NCI-H2227 treated with DMSO at 0.1 percent for 48 hours (cell line): ENCODE measurements at regions not wholly inside any gene's neighbourhood (a gene's known extent, or its start where the extent isn't known, plus 50 kb on each side); places are given as distances from the start of the nearest gene placed in this dataset.
A peak's percentile ranks its signal among the peaks of the same experiment; 100 is the strongest.

Experiments used
- DNase-seq: peaks from one replicate; lab custom pipeline; 2025; lab: John Stamatoyannopoulos, UW

DNA sequence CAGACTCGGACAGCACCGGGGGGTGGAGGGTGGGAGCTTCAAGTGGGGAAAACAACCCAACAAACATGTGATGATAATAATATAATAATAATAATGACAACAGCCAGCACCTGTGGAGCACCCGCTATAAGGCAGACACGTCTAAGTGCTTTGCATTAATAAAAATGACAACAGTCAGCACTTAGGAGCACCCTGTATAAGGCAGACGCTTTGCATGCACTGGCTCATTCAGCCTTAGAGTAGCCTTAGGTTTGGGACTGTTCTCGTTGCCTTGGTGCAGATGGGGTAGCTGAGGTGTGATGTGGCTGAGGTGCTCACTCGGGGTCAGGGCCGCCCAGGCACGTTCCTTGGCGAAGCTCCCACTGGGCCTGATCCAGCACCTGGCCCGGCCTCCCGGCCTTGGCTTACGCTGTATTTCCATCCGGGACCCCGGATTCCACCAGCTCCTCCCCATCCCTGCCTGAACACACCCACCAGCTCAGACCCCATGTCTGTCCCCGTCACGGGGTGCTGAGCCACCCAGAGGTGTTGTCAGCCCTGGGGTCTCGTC, 144.0 kb upstream of the CIBAR2 start:
- no peak for DNase-seq

DNA sequence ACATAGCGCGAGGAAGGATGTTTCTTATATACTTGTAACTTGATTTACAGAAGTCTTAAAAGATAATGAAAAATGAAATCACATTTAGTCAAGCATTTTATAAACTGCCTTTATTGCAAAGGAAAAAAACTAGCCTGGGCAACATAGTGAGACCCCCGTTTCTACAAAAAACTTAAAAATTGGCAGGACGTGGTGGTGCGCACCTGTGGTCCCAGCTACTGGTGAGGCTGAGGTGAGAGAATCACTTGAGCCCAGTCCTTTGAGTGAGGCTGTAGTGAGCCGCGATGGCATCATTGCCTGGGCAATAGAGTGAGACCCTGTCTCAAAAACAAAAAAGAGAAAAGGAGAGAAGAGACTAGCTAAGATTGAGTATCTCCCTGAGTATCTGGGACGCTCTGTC, 145.2 kb upstream of the CIBAR2 start:
- no peak for DNase-seq

DNA sequence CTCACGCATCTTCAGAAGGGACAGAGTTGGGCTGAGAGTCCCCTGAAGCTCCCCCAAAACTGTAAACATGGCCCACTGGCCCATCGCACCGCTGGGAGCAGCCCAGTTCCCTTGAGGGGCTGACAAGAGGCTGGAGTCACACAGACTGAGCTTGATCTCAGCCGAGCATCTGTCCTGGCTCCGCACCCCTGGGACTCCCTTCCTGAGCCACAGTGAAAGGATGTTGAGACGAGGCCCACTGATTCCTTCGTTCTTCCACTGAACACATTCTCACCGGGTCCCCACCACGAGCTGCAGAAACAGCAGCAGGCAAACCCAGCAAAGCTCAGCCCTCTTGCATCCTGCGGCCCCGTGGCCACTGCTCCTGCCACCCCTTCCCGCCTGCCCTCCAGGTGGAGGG, 145.9 kb upstream of the CIBAR2 start:
- no peak for DNase-seq

DNA sequence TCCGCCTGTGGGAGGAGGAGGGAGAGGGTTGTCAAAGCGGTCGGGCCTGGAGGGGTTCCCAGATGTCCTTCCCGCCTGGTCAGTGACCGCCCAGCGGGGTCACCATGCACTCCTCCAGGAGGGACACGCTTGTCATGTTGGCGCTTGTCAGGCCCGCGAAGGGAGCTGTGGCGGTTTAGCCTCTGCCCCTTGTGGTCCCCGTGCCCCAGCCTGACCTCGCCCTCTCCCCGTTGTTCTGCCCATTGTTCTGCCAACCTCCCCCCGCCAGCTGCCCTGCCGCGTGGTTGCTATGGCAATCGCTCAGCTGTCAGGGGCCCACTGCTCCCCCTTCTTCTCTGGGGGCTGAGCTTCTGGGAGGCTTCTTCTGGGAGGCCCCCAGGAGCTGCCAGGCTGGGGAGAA, 146.4 kb upstream of the CIBAR2 start:
- no peak for DNase-seq

DNA sequence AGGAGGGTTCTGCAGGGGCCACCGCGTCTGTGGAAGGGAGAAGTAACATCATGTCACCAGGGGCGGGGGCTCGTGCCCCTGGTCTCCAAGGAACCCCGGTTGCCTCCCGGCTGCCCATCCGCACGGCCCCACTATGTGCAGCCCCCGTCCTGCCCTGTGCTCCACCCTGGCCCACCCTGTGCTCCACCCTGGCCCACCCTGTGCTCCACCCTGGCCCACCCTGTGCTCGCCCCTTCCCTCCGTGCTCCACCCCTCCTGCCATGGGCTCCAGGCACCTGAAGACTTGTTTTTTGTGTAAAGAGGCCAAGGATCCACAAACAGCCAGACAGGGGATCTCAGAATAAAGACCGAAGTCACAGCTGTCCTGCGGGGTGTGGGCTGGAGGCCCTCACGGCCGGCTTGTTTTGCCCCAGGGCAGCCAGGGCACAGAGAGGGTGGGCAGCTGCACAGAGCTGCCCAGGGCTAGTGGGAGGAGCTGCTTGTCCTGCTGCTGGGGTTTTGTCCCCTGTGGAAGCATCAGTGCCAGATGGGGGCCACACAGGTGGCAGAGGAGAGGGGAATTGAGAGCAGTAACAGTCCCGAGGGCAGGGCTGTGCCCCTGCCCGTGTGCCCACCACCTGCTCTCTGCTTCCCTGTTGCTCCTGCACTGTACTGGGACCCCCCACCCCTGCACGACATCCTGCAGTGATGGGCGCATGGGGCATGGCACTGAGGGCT, 147.0 kb upstream of the CIBAR2 start:
- no peak for DNase-seq

DNA sequence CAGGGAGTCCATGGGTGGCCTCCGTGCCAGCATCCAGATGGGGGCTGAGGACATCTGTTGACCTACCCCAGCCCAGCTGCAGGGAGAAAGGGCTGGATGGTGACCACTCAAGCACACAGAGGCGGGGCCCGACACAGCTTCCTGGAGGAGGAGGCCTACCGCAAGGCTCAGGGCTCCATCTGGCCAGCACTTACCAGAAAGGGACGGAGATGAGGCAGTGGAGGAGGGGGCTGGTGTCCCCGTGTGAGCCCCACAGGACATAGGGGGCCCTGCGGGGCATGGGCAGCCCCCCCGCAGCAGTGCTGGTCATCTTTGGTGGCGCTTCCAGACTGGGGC, 147.5 kb upstream of the CIBAR2 start:
- no peak for DNase-seq

DNA sequence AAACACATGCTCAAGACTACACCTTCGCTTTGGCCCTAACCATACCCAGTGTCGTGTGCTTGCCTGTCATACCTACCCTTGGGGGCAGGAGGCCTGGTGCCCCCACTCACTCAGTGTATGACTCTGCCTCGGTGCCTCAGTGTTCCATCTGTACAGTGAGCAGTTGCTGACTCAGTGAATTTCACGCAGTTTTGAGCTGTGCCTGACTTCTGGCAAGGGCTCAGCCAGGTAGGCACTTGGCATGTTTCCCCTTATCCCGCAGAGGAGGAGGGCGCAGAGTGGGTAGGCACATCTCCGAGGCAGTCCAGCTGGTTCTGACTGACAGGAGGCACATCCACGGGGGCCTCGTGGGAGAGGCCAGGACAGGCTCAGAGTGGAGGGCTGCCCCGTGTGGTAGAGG, 148.9 kb upstream of the CIBAR2 start:
- DNase-seq = no peak

DNA sequence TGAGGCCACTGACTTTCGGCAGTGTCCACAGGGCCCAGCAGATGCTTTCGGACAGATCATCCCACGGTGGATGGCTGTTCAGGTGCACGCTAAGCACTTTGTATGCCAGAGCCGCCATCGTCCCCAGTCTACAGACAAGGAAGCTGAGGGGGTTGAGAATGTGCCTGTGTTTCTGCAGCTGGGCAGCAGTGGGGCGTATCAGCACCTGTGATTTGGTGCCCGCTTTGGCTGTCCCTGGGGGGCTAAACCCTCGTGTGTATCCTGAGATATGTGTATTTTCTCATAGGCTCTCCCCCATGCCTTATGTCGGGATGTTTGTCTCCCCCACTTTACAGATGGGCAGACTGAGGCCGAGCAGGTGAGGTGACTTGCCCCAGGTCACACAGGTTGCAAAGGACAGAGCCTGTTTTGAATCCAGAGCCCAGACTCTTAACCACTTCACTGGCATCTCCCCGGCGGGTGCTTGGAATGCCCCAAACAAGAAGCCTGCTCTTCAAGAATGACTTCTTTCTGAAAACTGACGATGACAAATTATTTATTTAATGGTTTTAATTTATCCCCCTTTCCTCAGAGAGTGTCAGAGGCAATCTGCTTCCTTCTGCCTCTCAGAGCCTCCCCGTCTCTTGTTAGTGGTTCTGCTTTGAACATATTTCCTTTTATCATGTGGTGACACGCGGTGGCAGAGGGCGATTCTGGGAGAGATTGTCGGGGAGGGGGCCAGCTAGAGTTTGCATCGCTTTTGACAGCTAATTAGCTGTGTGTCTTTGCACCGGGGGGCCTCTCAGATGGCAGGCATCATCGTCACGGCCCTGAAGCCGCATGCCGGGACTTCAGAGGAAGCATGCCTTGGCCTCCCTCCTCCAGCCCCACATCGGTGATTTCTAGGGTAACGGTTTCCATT, 149.6 kb upstream of the CIBAR2 start:
- DNase-seq = no peak

DNA sequence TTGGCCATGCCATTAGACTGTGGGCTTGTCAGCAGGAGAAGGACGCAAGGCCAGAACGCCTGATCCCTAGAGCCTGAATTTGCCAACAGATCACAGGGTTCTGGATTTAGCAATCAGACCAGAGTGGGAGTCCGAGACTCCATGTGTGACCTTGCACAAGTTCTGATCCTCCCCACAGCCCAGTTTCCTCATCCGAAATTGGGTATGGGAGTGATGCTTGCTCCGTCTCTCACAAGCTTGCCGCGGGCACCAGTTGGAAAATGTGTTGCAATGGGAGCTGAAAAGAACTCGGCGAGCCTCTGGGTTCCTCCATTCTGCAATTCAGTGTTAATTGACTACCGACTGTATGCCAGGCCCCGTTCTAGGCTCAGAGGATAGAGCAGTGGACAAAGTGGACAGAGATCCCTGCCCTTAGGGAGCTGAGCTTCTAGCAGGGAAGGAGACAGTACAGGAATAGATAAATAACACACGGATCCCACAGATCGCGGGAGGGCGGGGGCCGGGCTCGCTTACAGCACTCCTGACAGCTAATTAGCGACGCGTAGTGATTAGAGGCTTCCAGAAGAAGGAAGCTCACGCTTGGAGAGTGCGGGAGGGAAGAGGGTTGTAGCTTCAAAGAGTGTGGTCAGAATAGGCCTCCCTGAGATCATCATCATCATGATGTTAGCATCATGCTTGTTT, 150.4 kb upstream of the CIBAR2 start:
- DNase-seq = no peak

DNA sequence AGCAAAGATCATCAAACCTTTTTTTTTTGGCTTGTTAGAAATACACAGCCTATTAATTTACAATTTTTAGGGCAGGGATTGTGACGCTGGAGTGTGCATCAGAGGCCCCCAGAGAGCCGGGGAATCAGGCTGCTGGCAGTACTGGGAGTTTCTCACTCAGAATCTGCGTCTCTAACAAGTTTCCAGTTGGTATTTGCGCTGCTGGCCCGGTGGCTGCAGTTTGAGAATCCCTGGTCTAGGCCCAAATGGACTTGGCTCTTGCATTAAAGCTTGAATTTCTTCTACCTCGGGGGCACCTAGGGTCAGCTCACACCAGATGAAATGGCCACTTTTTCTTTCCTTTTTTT, 150.9 kb upstream of the CIBAR2 start:
- DNase-seq = no peak

DNA sequence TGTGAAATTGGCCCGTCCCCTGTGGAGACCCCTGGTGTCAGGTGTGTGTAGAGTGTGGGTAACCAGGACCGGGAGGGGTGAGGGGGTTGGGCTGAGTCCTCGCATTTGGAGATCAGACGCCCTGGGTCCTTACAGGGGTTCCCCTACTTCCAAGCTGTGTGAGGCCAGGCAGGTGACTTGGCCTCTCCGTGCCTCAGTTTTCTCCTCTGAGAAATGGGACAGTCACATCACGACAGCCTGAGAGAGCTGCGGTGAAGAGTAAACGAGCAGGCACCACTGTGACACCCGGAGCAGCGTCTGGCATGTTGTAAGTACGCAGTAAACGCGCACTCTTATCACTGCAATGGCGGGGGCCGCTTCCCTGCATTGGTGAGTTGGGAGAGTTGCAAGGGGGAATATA, 152.5 kb upstream of the CIBAR2 start:
- DNase-seq = no peak

DNA sequence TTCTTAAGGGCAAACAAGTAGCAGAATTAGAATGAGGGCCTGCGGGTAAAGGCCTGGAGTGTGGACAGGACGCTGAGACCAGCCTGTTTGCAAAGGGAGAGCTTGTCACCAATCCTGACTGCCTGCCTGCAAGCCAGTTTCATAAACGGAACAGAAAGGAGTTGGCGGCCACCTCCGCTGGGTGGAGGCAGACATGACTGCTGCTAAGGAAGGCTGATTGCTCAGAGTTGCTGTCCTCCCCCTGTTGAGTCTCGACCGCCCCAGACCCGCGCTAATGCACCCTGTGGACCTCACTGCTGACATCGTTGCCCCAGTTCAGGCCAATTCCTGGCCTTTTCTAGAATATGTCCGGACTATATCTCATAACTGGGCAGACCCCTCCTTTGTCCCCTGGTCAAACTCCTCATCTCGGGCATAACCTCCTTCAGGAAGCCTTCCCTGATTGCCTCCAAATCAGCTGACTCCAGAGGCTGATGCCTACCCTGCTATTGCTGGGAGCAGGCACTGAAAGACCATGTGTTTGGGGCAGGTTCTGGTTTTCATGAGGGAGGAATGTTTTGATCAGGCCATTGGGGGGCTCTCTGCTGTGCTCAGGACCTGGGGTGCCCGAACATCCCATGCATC, 153.0 kb upstream of the CIBAR2 start:
- no peak for DNase-seq

DNA sequence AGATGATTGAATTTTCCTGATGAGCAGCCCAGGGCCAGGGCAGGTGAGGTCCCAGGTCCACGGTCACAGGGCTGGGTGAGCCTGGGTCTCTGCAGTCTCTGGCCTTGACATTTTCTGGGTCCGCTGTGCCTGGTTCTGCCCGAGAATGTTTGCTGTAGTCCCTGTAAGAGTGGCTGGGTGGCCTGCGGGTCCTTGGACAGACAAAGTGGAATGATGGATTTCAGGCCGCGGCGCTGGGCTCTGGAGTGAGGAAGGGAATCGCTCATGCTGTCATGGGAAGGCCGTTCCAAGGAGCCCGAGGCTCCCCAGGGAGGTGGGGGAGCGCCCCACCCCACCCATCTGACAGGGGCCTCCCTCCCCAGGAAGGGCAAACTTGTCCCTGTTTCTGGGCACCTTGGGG, 153.5 kb upstream of the CIBAR2 start:
- DNase-seq = no peak

DNA sequence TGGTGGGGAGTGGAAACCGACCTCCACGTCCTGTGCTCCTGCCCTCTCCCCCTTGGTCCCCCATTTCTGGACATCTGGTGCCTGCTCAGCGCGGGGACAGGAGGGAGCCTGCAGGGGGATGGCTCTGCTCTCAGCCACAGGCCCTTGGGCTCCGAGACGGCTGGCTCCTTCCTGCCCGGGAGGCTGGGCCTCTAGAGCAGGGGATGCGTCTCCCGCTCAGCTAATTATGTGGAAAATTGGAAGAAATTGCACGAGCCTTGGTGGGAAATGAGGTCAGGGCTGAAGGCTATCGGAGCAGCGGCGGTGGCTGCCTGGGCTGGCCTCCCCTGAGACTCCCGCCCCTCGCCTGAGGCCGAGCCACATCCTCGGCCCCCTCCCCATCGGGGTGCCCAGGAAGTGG, 154.6 kb upstream of the CIBAR2 start:
- peak; percentile 24 for DNase-seq

DNA sequence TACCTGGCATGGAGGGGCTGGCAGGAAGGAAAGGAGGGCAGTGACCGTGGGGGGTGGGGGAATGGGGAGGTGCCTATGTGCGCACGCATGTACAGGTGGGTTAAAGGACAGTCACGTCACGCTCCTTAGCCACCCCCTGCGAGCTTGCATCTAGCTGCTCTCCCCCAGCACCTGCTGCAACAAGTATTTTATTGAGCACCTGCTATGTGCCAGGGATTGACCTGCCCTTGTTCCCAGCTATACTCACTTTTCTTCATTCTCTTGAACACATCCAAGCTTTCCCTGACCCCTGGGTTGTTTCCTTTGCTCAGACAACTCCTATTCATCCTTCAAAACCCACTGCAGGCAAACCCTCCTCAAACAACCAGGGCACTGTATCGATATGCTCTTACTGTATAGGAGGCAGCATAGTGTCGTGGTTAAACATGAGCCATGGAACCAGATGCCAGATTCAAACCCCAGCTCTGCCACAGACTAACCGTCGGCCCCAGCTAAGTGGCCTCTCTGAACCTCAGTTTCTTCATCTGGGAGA, 155.2 kb upstream of the CIBAR2 start:
- no peak for DNase-seq

DNA sequence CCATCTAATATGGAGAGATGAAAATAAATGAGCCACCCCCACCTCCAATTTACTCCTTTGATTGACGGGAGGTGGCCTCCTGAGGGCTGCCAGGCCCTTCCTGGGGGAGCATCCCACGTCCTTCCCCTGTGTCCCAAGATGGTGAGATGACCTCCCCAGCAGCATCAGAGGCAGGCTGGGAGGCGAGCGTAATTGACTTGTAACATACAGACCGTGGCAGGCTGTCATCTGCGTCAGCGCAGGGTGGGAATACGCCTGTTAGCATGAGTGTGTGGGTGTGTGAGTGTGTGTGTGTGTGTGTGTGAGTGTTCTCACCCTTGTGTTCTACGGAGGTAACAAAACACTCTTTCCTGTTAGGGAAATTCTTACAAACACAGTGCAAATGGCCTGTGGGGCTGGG, 156.9 kb upstream of the CIBAR2 start:
- peak; percentile 32 for DNase-seq

DNA sequence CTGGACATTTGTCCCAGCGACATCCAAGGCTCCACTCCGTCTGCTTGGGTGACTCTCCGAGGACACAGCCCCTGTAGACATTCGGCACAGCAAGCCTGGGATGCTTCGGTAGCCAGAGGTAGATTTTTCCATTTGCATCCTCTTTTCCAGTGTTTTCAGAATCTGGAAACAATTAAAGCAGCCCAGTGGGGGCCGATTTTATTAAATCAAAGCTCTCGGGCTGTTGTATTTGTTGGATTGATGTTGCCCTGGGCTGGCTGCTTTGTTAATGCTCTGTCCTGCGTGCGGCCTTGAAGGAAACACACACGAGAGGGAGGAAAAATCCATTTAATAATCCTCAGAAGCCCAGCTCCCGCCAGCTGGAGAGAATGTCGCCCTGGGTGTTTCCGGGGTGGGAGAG, 158.1 kb upstream of the CIBAR2 start:
- DNase-seq = no peak

DNA sequence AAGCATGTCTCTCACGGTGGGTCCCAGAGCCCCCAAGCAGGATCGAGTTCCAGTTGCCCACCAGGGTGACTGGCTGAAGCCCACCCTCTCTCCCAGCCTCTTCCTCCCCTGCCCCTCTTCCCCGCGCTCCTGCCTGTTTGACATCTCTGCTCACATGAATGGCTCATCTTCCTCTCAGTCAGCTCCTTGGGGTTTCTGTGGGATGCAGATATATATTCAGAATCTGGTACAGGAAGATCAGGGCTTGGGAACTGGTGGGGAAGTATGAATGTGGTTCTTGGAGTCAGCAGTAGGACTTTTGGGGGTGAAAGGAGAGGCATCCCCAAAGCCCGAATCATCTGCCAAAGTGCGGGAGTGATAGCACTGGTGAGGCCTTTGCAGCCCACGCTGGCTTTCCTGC, 158.9 kb upstream of the CIBAR2 start:
- DNase-seq = no peak

DNA sequence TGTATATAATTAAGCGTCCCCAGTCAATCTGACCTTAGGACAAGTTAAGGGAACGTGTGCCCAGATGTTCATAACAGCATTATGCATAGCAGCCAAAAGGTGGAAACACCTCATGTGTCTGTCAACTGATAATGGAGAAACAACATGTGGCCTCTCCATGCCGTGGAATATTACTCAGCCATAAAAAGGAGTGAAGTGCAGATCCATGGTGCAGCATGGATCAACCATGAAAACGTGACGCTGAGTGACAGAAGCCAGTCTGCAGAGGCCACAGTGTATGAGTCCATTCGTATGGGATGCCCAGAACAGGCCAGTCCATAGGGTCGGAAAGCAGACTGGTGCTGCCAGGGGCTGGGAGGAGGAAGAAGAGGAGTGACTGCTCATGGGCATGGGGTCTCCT, 161.0 kb upstream of the CIBAR2 start:
- DNase-seq = no peak

DNA sequence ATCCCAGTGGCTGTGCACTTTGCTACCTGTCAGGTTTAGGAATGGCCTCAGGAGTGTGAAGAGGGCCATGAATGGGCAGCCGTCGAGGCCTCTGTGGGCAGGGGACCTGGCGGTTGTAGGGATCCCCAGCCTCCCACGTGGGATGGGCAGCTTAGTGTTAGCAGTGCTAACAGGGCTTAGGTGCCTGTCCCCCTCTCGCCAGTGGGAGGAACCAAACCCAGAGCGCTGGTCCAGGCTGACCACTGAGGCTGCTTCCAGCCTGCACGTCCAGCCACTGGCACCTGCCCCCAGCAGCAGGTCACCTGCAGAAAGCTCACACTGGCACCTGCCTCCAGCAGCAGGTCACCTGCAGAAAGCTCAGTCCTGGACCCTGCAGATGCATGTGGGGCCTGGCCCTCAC, 162.2 kb upstream of the CIBAR2 start:
- no peak for DNase-seq

DNA sequence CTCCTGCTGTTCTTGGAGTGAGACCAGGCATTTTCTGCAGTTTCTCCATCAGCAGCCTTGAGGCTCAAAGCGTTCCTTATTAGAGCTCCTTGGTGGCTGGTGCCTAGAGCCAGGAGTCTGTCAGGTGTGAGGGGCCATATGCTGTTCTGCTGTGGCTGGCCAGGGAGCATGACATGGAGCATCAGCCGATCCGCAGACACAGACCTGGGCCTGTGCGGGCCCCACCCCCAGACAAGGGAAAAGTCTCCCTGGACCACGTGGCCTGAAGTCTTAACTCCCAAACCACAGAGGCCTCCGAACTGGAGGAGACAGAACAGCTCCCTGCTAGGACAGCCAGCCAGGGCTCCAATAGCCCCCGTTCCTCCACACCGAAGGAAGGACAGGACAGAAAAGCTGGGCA, 162.7 kb upstream of the CIBAR2 start:
- no peak for DNase-seq

DNA sequence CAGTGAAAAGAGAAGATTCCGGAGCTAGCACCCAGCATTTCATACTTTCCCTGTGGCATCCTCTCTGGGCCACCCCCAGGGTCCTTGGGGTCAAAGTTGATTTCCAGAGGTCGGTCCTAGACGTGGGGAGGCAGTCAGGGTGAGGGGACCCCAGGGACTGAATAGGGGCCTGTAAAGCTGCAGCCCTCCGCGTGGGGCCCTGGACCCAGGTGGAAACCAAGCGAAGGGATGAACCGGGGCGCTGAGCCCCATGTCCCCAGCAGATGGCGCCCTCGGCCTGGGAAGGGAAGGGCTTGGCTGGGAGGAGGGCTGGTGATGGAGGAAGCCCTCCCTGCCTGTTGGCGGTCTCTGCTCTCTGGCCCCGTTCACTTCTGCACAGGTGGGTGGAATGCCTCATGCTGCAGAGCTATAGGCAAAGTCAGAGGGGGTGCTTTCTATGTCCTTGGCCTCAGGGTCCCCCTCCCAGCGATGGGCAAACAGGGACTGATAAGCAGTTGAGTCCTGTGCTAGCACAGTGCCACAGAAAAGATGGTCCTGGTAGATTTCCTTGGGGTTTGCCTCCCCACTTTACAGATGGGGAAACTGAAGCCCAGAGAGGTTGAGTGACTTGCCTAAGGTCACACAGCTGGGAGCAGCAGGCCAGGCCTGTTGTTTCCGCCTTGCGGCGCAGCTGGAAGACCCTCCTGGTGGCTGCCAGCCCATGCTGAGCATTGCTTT, 163.4 kb upstream of the CIBAR2 start:
- peak; percentile 13 for DNase-seq
